Upper lobe of left lung (tissue), 4 donors: ENCODE measurements at regions not wholly inside any gene's neighbourhood (a gene's known extent, or its start where the extent isn't known, plus 50 kb on each side); places are given as distances from the start of the nearest gene placed in this dataset.

ENCODE experiments used
- EP300 ChIP-seq, 4 donors: sonication (generic); formaldehyde crosslinking; IDR thresholded peaks; one replicate each; pipeline ENCODE4 v1.5.1; 2017; ENCODE audit warnings: antibody characterized with exemption in 4 of 4, control low read depth in 2 of 4
- TF ChIP-seq, protein P1 (sequence below), 6 experiments: fragments of 450-650 bp in 4 of 6; fragments of 200-600 bp in 2 of 6; sonication (generic) in 2 of 6; IDR thresholded peaks; one replicate each; pipeline ENCODE4 v1.5.1; 2016 to 2019; ENCODE audit warnings: antibody characterized with exemption in 6 of 6

GRCh38 chr20:51196991-51197651 lies 174.2 kb upstream of the KCNG1 start:
- TF ChIP-seq, protein P1, sequence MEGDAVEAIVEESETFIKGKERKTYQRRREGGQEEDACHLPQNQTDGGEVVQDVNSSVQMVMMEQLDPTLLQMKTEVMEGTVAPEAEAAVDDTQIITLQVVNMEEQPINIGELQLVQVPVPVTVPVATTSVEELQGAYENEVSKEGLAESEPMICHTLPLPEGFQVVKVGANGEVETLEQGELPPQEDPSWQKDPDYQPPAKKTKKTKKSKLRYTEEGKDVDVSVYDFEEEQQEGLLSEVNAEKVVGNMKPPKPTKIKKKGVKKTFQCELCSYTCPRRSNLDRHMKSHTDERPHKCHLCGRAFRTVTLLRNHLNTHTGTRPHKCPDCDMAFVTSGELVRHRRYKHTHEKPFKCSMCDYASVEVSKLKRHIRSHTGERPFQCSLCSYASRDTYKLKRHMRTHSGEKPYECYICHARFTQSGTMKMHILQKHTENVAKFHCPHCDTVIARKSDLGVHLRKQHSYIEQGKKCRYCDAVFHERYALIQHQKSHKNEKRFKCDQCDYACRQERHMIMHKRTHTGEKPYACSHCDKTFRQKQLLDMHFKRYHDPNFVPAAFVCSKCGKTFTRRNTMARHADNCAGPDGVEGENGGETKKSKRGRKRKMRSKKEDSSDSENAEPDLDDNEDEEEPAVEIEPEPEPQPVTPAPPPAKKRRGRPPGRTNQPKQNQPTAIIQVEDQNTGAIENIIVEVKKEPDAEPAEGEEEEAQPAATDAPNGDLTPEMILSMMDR (IDR thresholded peaks at IDR 0.05), result no peak
- TF ChIP-seq EP300 (IDR thresholded peaks at IDR 0.05), result no peak
